ENCODE measurements at regions not wholly inside any gene's neighbourhood (a gene's known extent, or its start where the extent isn't known, plus 50 kb on each side); places are given as distances from the start of the nearest gene placed in this dataset.

GRCh38 chrX:134716620-134717012 is 58.3 kb upstream of the PLAC1 start:
- ATAC-seq (no peak), DNase-seq (ENCODE audit: low read depth, low spot score) (no peak)
- Histone ChIP-seq H3K27me3 (ENCODE audit: control insufficient read depth, insufficient read depth, low read length) (no peaks in the 10 kb centered on the region), H3K36me3 (ENCODE audit: control insufficient read depth, insufficient read depth, low read length) (no peaks in the 10 kb centered on the region), H3K4me3 (ENCODE audit: low read depth in 2 of 2, low read length in 2 of 2) (no peak overlapping the region), H3K27ac (ENCODE audit: low read length) (no peak overlapping the region), H3K9me3 (ENCODE audit: control insufficient read depth, insufficient read depth, low read depth, low read length) (no peaks in the 10 kb centered on the region), H3K4me1 (ENCODE audit: control insufficient read depth, insufficient read depth, low read length) (peaks cover 14% of the 10 kb centered on the region)
- intact Hi-C loops (cut with micrococcal nuclease; ENCODE audit: unreplicated experiment): no loop called here
- CTCF ChIA-PET: no interaction called here
- TF ChIP-seq CTCF (IDR thresholded peaks at IDR 0.05) (no peak), REST (IDR thresholded peaks at IDR 0.05; ENCODE audit: insufficient read depth in 1 of 2, low read depth in 2 of 2, low read length in 1 of 2) (no peak), POLR2AphosphoS5 (IDR thresholded peaks at IDR 0.05; ENCODE audit: low read depth, low read length) (no peak)
- no TSS peak for BruUV-seq (replicated peaks)
- POLR2A ChIA-PET: interaction anchor here (0.6 kb wide), 1 partner anchor 47 kb away, joined by 3 read pairs; no protein-coding TSS in a partner anchor
- in situ Hi-C loops (cut with HindIII; ENCODE audit: low pct_unique_long_range_greater_than_20kb, low sequenced_read_pairs): no loop called here

- no TSS peak for BruUV-seq (replicated peaks)
- TF ChIP-seq CTCF (IDR thresholded peaks at IDR 0.05): no peak
- TF ChIP-seq SIN3A (IDR thresholded peaks at IDR 0.05; ENCODE audit: borderline replicate concordance, insufficient read depth, low read depth, low read length): no peak
- no peak for TF ChIP-seq REST (IDR thresholded peaks at IDR 0.05; ENCODE audit: insufficient read depth in 1 of 2, low read depth in 2 of 2, low read length in 1 of 2)
- no peak for TF ChIP-seq POLR2AphosphoS5 (IDR thresholded peaks at IDR 0.05; ENCODE audit: low read depth, low read length)
- TF ChIP-seq TCF7L2 (IDR thresholded peaks at IDR 0.05; ENCODE audit: low read depth, low read length): no peak
- H3K36me3 ChIP-seq (ENCODE audit: control insufficient read depth, insufficient read depth, low read length): no peaks in the 10 kb centered on the region
- H3K27me3 ChIP-seq (ENCODE audit: control insufficient read depth, insufficient read depth, low read length): no peaks in the 10 kb centered on the region
- ChIA-PET CTCF (no interaction called here), POLR2A (interaction anchor here (0.6 kb wide), 1 partner anchor 48 kb away, joined by 3 read pairs; no protein-coding TSS in a partner anchor)
- ATAC-seq (no peak), DNase-seq (ENCODE audit: low read depth, low spot score) (no peak)
- H3K27ac ChIP-seq (ENCODE audit: low read length): no peak overlapping the region
- intact Hi-C loops (cut with micrococcal nuclease; ENCODE audit: unreplicated experiment): no loop called here
- H3K4me1 ChIP-seq (ENCODE audit: control insufficient read depth, insufficient read depth, low read length): peaks cover 14% of the 10 kb centered on the region
- in situ Hi-C loops (cut with HindIII; ENCODE audit: low pct_unique_long_range_greater_than_20kb, low sequenced_read_pairs): no loop called here
- H3K4me3 ChIP-seq (ENCODE audit: low read depth in 2 of 2, low read length in 2 of 2): no peak overlapping the region
- H3K9me3 ChIP-seq (ENCODE audit: control insufficient read depth, insufficient read depth, low read depth, low read length): no peaks in the 10 kb centered on the region
These were observed 57.8 kb upstream of the PLAC1 start for GRCh38 chrX:134715930-134716619.

All from Panc1 (cell line).